ENCODE measurements at regions not wholly inside any gene's neighbourhood (a gene's known extent, or its start where the extent isn't known, plus 50 kb on each side); places are given as distances from the start of the nearest gene placed in this dataset.

DNA sequence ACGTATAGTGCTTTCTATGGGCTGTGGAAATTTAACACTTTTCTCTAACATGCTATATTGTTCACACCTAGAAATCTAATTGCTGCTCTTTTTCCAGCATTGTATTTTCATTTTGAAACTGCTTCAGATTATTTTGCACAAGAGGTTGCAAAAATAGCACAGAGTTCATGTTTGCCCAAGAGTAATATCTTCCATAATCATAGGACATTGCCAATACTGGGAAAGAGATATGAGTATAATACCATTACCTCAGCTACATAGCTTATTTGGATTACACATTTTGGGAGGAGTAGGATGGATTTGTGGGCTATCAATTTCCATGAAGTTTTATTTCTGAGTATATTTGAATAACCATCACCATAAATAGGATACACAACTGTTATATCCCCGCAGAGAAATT is 717.1 kb downstream of the CDH9 start:
- intact Hi-C loops (cut with DNase I) = no loop called here
- TF ChIP-seq, protein P1, sequence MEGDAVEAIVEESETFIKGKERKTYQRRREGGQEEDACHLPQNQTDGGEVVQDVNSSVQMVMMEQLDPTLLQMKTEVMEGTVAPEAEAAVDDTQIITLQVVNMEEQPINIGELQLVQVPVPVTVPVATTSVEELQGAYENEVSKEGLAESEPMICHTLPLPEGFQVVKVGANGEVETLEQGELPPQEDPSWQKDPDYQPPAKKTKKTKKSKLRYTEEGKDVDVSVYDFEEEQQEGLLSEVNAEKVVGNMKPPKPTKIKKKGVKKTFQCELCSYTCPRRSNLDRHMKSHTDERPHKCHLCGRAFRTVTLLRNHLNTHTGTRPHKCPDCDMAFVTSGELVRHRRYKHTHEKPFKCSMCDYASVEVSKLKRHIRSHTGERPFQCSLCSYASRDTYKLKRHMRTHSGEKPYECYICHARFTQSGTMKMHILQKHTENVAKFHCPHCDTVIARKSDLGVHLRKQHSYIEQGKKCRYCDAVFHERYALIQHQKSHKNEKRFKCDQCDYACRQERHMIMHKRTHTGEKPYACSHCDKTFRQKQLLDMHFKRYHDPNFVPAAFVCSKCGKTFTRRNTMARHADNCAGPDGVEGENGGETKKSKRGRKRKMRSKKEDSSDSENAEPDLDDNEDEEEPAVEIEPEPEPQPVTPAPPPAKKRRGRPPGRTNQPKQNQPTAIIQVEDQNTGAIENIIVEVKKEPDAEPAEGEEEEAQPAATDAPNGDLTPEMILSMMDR (IDR thresholded peaks at IDR 0.05) = no peak
- TF ChIP-seq POLR2A (IDR thresholded peaks at IDR 0.05) = no peak
- H3K27me3 ChIP-seq = no peaks in the 10 kb centered on the region
- H3K27ac ChIP-seq = no peak overlapping the region
- no peaks in the 10 kb centered on the region for H3K9me3 ChIP-seq (replicated peaks in 1 of 3)
- DNase-seq = no peak
- H3K4me3 ChIP-seq = no peak overlapping the region
- no peaks in the 10 kb centered on the region for H3K36me3 ChIP-seq (replicated peaks in 1 of 2)
- 66 to 74% (median 71%) methylated on average over 2 of the region's 2 CpGs for WGBS, 4 donors
- H3K4me1 ChIP-seq (replicated peaks in 1 of 2) = no peaks in the 10 kb centered on the region

DNA sequence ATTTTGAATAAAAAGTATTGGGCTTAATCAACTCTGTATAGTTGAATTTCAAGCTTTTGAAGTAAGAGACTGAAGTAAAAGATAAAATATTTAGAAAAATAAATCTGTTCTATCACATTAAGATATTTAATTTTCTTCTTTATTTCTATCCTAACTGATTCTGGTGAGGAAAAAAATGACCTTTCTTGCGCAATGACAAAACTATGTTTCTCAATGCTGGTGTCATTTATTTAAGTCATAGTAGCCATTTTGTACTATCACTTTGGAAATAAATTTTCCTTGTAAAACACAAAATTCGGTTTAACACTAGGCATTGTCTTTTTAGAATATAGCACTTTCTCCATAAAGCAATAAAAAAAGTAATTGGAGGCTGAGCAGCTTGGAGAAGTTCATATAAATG is 728.0 kb downstream of the CDH9 start:
- no peak overlapping the region for H3K27ac ChIP-seq
- no peak overlapping the region for H3K4me3 ChIP-seq
- H3K36me3 ChIP-seq (replicated peaks in 1 of 2) = no peaks in the 10 kb centered on the region
- no peaks in the 10 kb centered on the region for H3K27me3 ChIP-seq
- H3K4me1 ChIP-seq (replicated peaks in 1 of 2) = no peaks in the 10 kb centered on the region
- WGBS, 4 donors = 53 to 64% (median 60%) methylated on average over 2 of the region's 2 CpGs
- H3K9me3 ChIP-seq (replicated peaks in 1 of 3) = no peaks in the 10 kb centered on the region
- DNase-seq = no peak
- intact Hi-C loops (cut with DNase I) = no loop called here
- TF ChIP-seq POLR2A (IDR thresholded peaks at IDR 0.05) = no peak

DNA sequence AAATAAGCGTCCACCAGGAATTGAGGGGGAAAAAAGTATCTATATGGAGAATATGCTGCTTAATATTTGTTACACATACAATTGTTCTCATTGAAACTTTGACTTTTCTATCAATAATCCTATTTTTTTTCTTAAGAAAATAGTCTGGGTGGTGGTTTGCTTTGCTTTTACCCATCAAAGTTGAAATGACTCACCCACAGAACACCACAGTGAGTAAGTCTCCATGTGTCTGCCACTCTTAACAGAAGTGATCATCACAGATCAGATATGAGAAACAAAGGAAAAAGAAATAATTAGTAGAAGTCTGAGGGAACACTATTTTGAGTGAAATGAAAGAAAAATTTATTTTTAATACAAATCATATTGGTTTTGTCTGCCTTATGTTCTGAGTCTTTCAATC is 742.8 kb downstream of the CDH9 start:
- WGBS, 4 donors = 76 to 89% (median 80%) methylated on average over 1 of the region's 1 CpG
- intact Hi-C loops (cut with DNase I) = no loop called here
- H3K4me3 ChIP-seq = no peak overlapping the region
- H3K9me3 ChIP-seq (replicated peaks in 1 of 3) = no peaks in the 10 kb centered on the region
- no peak for TF ChIP-seq POLR2A (IDR thresholded peaks at IDR 0.05)
- TF ChIP-seq, protein P1 (IDR thresholded peaks at IDR 0.05) = no peak
- H3K27ac ChIP-seq = no peak overlapping the region
- no peaks in the 10 kb centered on the region for H3K27me3 ChIP-seq
- H3K4me1 ChIP-seq (replicated peaks in 1 of 2) = no peaks in the 10 kb centered on the region
- no peak for DNase-seq
- no peaks in the 10 kb centered on the region for H3K36me3 ChIP-seq (replicated peaks in 1 of 2)

DNA sequence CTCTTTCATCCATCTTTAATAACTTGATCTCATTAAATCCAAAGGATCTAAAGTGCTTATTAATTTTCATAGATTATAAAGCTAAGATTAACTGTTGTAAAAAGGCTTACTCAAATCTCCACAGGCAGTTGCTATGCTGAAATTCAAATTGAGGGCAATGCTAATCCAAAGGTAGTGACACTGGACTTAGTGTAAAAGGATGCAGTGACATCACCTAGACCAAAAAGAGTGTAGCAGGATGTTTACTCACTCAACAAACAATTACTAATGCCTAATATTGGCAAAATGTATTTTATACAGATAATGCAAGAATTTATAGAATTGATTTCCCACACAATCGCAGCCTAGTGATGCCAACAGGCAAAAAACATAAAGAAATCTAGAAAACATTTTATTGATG is 756.2 kb downstream of the CDH9 start:
- TF ChIP-seq, protein P1 (IDR thresholded peaks at IDR 0.05) = no peak
- TF ChIP-seq POLR2A (IDR thresholded peaks at IDR 0.05) = no peak
- Histone ChIP-seq H3K27ac (no peak overlapping the region), H3K27me3 (no peaks in the 10 kb centered on the region), H3K36me3 (replicated peaks in 1 of 2) (no peaks in the 10 kb centered on the region), H3K9me3 (replicated peaks in 1 of 3) (no peaks in the 10 kb centered on the region), H3K4me3 (no peak overlapping the region), H3K4me1 (replicated peaks in 1 of 2) (no peaks in the 10 kb centered on the region)
- no peak for DNase-seq
- WGBS, 4 donors = 63 to 86% (median 81%) methylated on average over 1 of the region's 1 CpG
- intact Hi-C loops (cut with DNase I) = no loop called here

DNA sequence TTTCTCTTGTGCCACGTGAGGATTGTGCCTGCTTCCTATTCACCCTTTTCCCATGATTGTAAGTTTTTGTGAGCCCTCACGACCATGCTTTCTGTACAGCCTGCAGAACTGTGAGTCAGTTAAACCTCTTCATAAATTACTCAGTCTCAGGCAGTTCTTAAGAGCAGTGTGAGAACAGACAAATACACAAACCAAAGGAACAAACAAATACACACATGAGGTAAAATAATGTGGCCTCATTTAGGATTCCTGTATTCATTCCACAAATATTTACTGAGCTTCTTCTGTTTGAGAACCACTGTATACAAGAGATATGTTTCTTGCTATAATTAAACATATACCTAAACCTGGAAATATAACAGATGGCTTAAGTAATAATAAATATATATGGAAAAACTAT is 760.3 kb downstream of the CDH9 start:
- DNase-seq = no peak
- no peaks in the 10 kb centered on the region for H3K4me1 ChIP-seq (replicated peaks in 1 of 2)
- no peaks in the 10 kb centered on the region for H3K9me3 ChIP-seq (replicated peaks in 1 of 3)
- H3K27me3 ChIP-seq = no peaks in the 10 kb centered on the region
- H3K36me3 ChIP-seq (replicated peaks in 1 of 2) = no peaks in the 10 kb centered on the region
- 45 to 59% (median 52%) methylated on average over 2 of the region's 2 CpGs for WGBS, 4 donors
- no peak for TF ChIP-seq POLR2A (IDR thresholded peaks at IDR 0.05)
- TF ChIP-seq, protein P1 (IDR thresholded peaks at IDR 0.05) = no peak
- H3K27ac ChIP-seq = no peak overlapping the region
- intact Hi-C loops (cut with DNase I) = no loop called here
- no peak overlapping the region for H3K4me3 ChIP-seq
